HG03432 (cell line): ENCODE measurements at regions not wholly inside any gene's neighbourhood (a gene's known extent, or its start where the extent isn't known, plus 50 kb on each side); places are given as distances from the start of the nearest gene placed in this dataset.
"Not testable (repeated sequence)": the region's sequence is repeated elsewhere in the genome, so short reads cannot be mapped to it uniquely, and the experiment has no call there.

ENCODE experiments used
- ATAC-seq: cut with Tn5 transposase; IDR thresholded peaks from one replicate; pipeline ENCODE4 v1.9.1; 2021; ENCODE audit warnings: mild to moderate bottlenecking, moderate library complexity; ENCODE audit not compliant: unreplicated experiment

- no peak for ATAC-seq
These were observed 58.1 kb downstream of the NPAP1 start for GRCh38 chr15:24733659-24734058.

GRCh38 chr15:24734396-24734795 is 58.8 kb downstream of the NPAP1 start:
- no peak for ATAC-seq

- ATAC-seq, result no peak
These were observed 69.7 kb downstream of the NPAP1 start for GRCh38 chr15:24745290-24745689.

GRCh38 chr15:24746094-24746493 is 70.5 kb downstream of the NPAP1 start:
- no peak for ATAC-seq

- ATAC-seq, result no peak
These were observed 71.8 kb downstream of the NPAP1 start for GRCh38 chr15:24747376-24747775.

- no peak for ATAC-seq
These were observed 73.4 kb downstream of the NPAP1 start for GRCh38 chr15:24748812-24749439.

- ATAC-seq, result no peak
These were observed 76.8 kb downstream of the NPAP1 start for GRCh38 chr15:24752354-24752753.

GRCh38 chr15:24756101-24756500 is 80.5 kb downstream of the NPAP1 start:
- no peak for ATAC-seq

GRCh38 chr15:24760066-24760465 is 84.5 kb downstream of the NPAP1 start:
- no peak for ATAC-seq

- ATAC-seq, result no peak
These were observed 86.2 kb downstream of the NPAP1 start for GRCh38 chr15:24761704-24762302.

- ATAC-seq, result no peak
These were observed 88.3 kb downstream of the NPAP1 start for GRCh38 chr15:24763891-24764290.

- no peak for ATAC-seq
These were observed 89.0 kb downstream of the NPAP1 start for GRCh38 chr15:24764375-24765171.

GRCh38 chr15:24766511-24767133 is 91.0 kb downstream of the NPAP1 start:
- no peak for ATAC-seq

- no peak for ATAC-seq
These were observed 96.7 kb downstream of the NPAP1 start for GRCh38 chr15:24772266-24772665.

- peak; percentile 76 for ATAC-seq
These were observed 97.3 kb downstream of the NPAP1 start for GRCh38 chr15:24772686-24773373.

GRCh38 chr15:24777307-24777706 is 101.7 kb downstream of the NPAP1 start:
- no peak for ATAC-seq

- ATAC-seq, result no peak
These were observed 108.9 kb downstream of the NPAP1 start for GRCh38 chr15:24784506-24784905.

- no peak for ATAC-seq
These were observed 110.8 kb downstream of the NPAP1 start for GRCh38 chr15:24786347-24786746.

GRCh38 chr15:24802624-24803023 is 127.0 kb downstream of the NPAP1 start:
- ATAC-seq, result not testable (repeated sequence)

GRCh38 chr15:24819680-24820079 is 135.1 kb upstream of the SNRPN start:
- ATAC-seq, result no peak

- ATAC-seq, result no peak
These were observed 131.3 kb upstream of the SNRPN start for GRCh38 chr15:24823473-24823872.
